Spleen (tissue), 7 donors: ENCODE measurements at regions not wholly inside any gene's neighbourhood (a gene's known extent, or its start where the extent isn't known, plus 50 kb on each side); places are given as distances from the start of the nearest gene placed in this dataset.

Experiments used
- POLR2A ChIP-seq, 3 donors: fragments of 450-650 bp; IDR thresholded peaks; one replicate each; pipeline ENCODE4 v1.5.1; 2017; ENCODE audit warnings: antibody characterized with exemption in 3 of 3, mild to moderate bottlenecking in 1 of 3
- TF ChIP-seq, protein P1 (sequence below), 11 experiments: fragments of 200-600 bp in 7 of 11; fragments of 450-650 bp in 4 of 11; sonication (generic) in 4 of 11; IDR thresholded peaks in 8 of 11; conservative IDR thresholded peaks in 3 of 11; 1 replicate in 7 of 11; 2 replicates in 4 of 11; pipeline versions ENCODE4 v1.4.0 to v1.8.0; 2016 to 2021; ENCODE audit warnings: antibody characterized with exemption in 11 of 11, inconsistent platforms in 4 of 11, mild to moderate bottlenecking in 1 of 11
- donor health status: DM: no; HTN: no; CAD: no; lungs with moderate emphysema.
- donor health status: DM: no; HTN: no; CAD: no.
- donor health status: DM: no; HTN: no; CAD: no.

DNA sequence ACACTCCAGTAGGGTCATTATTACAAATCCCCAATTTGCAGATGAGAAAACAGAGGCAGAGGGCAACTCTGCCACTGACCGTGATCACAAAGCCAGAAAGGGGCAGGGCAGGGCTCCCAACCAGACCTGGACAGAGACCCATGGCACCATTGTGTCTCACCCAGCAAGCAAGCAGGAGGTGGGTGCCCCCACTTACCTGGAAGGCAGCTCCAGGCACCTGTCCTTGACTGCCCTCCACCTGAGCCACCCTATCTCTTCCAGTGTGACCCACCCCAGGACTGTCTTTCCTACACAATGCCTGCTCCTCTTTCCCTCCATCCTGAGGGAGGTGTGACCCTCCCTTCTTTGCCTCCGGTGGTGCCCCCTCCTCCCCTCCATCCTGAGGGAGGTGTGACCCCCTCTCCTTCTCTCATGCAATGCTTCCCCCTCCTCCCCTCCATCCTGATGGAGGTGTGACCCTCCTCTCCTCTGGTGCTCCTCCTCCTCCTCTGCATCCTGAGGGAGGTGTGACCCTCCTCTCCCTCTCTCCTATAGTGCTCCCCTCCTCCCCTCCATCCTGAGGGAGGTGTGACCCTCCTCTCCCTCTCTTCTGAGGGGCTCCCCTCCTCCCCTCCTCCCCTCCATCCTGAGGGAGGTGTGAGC is 198.0 kb downstream of the MED10 start:
- TF ChIP-seq, protein P1, sequence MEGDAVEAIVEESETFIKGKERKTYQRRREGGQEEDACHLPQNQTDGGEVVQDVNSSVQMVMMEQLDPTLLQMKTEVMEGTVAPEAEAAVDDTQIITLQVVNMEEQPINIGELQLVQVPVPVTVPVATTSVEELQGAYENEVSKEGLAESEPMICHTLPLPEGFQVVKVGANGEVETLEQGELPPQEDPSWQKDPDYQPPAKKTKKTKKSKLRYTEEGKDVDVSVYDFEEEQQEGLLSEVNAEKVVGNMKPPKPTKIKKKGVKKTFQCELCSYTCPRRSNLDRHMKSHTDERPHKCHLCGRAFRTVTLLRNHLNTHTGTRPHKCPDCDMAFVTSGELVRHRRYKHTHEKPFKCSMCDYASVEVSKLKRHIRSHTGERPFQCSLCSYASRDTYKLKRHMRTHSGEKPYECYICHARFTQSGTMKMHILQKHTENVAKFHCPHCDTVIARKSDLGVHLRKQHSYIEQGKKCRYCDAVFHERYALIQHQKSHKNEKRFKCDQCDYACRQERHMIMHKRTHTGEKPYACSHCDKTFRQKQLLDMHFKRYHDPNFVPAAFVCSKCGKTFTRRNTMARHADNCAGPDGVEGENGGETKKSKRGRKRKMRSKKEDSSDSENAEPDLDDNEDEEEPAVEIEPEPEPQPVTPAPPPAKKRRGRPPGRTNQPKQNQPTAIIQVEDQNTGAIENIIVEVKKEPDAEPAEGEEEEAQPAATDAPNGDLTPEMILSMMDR (IDR thresholded peaks at IDR 0.05 in 8 of 11, conservative IDR thresholded peaks at IDR 0.05 in 3 of 11): no peak
- TF ChIP-seq POLR2A (IDR thresholded peaks at IDR 0.05): no peak
